ENCODE measurements at regions not wholly inside any gene's neighbourhood (a gene's known extent, or its start where the extent isn't known, plus 50 kb on each side); places are given as distances from the start of the nearest gene placed in this dataset.
"Not testable (repeated sequence)": the region's sequence is repeated elsewhere in the genome, so short reads cannot be mapped to it uniquely, and the experiment has no call there.

- DNase-seq (ENCODE audit: low read depth): no peak
These were observed 82.4 kb upstream of the BLID start for GRCh38 chr11:122198291-122198983.

- peak; percentile 99 for DNase-seq (ENCODE audit: low read depth)
These were observed 81.3 kb upstream of the BLID start for GRCh38 chr11:122197066-122197987.

- DNase-seq (ENCODE audit: low read depth): no peak
These were observed 79.8 kb upstream of the BLID start for GRCh38 chr11:122195790-122196189.

GRCh38 chr11:122193881-122194480, 78.0 kb upstream of the BLID start:
- DNase-seq (ENCODE audit: low read depth): not testable (repeated sequence)

- no peak for DNase-seq (ENCODE audit: low read depth)
These were observed 77.4 kb upstream of the BLID start for GRCh38 chr11:122193457-122193856.

- peak; percentile 57 for DNase-seq (ENCODE audit: low read depth)
These were observed 76.7 kb upstream of the BLID start for GRCh38 chr11:122192634-122193255.

- DNase-seq (ENCODE audit: low read depth): no peak
These were observed 74.8 kb upstream of the BLID start for GRCh38 chr11:122190768-122191167.

GRCh38 chr11:122189229-122189628, 73.2 kb upstream of the BLID start:
- DNase-seq (ENCODE audit: low read depth): peak; percentile 94

GRCh38 chr11:122187373-122188165, 71.6 kb upstream of the BLID start:
- no peak for DNase-seq (ENCODE audit: low read depth)

GRCh38 chr11:122186439-122187080, 70.5 kb upstream of the BLID start:
- peak; percentile 99 for DNase-seq (ENCODE audit: low read depth)

GRCh38 chr11:122183933-122184332, 67.9 kb upstream of the BLID start:
- no peak for DNase-seq (ENCODE audit: low read depth)

- no peak for DNase-seq (ENCODE audit: low read depth)
These were observed 65.9 kb upstream of the BLID start for GRCh38 chr11:122181893-122182292.

GRCh38 chr11:122181372-122181771, 65.4 kb upstream of the BLID start:
- DNase-seq (ENCODE audit: low read depth): no peak

- DNase-seq (ENCODE audit: low read depth): peak; percentile 98
These were observed 64.2 kb upstream of the BLID start for GRCh38 chr11:122179961-122180834.

- DNase-seq (ENCODE audit: low read depth): no peak
These were observed 62.8 kb upstream of the BLID start for GRCh38 chr11:122178795-122179194.

- no peak for DNase-seq (ENCODE audit: low read depth)
These were observed 61.2 kb upstream of the BLID start for GRCh38 chr11:122177238-122177637.

- no peak for DNase-seq (ENCODE audit: low read depth)
These were observed 60.6 kb upstream of the BLID start for GRCh38 chr11:122176651-122177050.

GRCh38 chr11:122175306-122175705, 59.3 kb upstream of the BLID start:
- no peak for DNase-seq (ENCODE audit: low read depth)

GRCh38 chr11:122173587-122173986, 57.6 kb upstream of the BLID start:
- no peak for DNase-seq (ENCODE audit: low read depth)

- no peak for DNase-seq (ENCODE audit: low read depth)
These were observed 57.0 kb upstream of the BLID start for GRCh38 chr11:122173074-122173450.

Data from stromal cell of bone marrow (primary cell).